ENCODE measurements at regions not wholly inside any gene's neighbourhood (a gene's known extent, or its start where the extent isn't known, plus 50 kb on each side); places are given as distances from the start of the nearest gene placed in this dataset.

GRCh38 chr16:73232555-73233328, 184.8 kb upstream of the ZFHX3 start:
- peak; percentile 85 for DNase-seq

- DNase-seq = no peak
Measured at GRCh38 chr16:73231944-73232554, 184.1 kb upstream of the ZFHX3 start.

GRCh38 chr16:73231379-73231778, 183.5 kb upstream of the ZFHX3 start:
- no peak for DNase-seq

GRCh38 chr16:73230651-73231050, 182.7 kb upstream of the ZFHX3 start:
- no peak for DNase-seq

- peak; percentile 66 for DNase-seq
Measured at GRCh38 chr16:73228649-73229048, 180.7 kb upstream of the ZFHX3 start.

GRCh38 chr16:73226675-73227074, 178.7 kb upstream of the ZFHX3 start:
- no peak for DNase-seq

- no peak for DNase-seq
Measured at GRCh38 chr16:73225983-73226382, 178.1 kb upstream of the ZFHX3 start.

GRCh38 chr16:73220836-73221235, 172.9 kb upstream of the ZFHX3 start:
- no peak for DNase-seq

GRCh38 chr16:73219176-73219575, 171.2 kb upstream of the ZFHX3 start:
- DNase-seq = no peak

- no peak for DNase-seq
Measured at GRCh38 chr16:73217654-73218053, 169.7 kb upstream of the ZFHX3 start.

GRCh38 chr16:73216932-73217331, 169.0 kb upstream of the ZFHX3 start:
- no peak for DNase-seq

GRCh38 chr16:73215678-73216377, 167.9 kb upstream of the ZFHX3 start:
- DNase-seq = peak; percentile 71

- peak; percentile 90 for DNase-seq
Measured at GRCh38 chr16:73214825-73215677, 167.1 kb upstream of the ZFHX3 start.

GRCh38 chr16:73213732-73214455, 166.0 kb upstream of the ZFHX3 start:
- DNase-seq = no peak

- no peak for DNase-seq
Measured at GRCh38 chr16:73212431-73212830, 164.5 kb upstream of the ZFHX3 start.

- DNase-seq = no peak
Measured at GRCh38 chr16:73210686-73211085, 162.8 kb upstream of the ZFHX3 start.

GRCh38 chr16:73210084-73210483, 162.2 kb upstream of the ZFHX3 start:
- DNase-seq = no peak

GRCh38 chr16:73209190-73209589, 161.3 kb upstream of the ZFHX3 start:
- DNase-seq = no peak

- no peak for DNase-seq
Measured at GRCh38 chr16:73206151-73206707, 158.3 kb upstream of the ZFHX3 start.

GRCh38 chr16:73205153-73205886, 157.4 kb upstream of the ZFHX3 start:
- DNase-seq = no peak
